PC-9 (cell line): ENCODE measurements at regions not wholly inside any gene's neighbourhood (a gene's known extent, or its start where the extent isn't known, plus 50 kb on each side); places are given as distances from the start of the nearest gene placed in this dataset.

ENCODE experiments used
- BruUV-seq: library from RNA; stranded (reverse); fragments of 400-500 nt; replicated peaks from 2 replicates; lab custom pipeline; 2021; lab: Mats Ljungman, UMichigan
- CTCF ChIA-PET: fragments of 300-600 bp; sonication (Branson Sonifier 250); formaldehyde crosslinking; loops from one replicate; lab custom pipeline; 2022; ENCODE audit warnings: antibody characterized with exemption; lab: Charles Lee
- POLR2A ChIA-PET: fragments of 300-600 bp; sonication (Branson Sonifier 250); formaldehyde crosslinking; loops from one replicate; lab custom pipeline; 2022; ENCODE audit warnings: antibody characterized with exemption; ENCODE audit not compliant: unreplicated experiment; lab: Charles Lee
- DNase-seq, 2 experiments: peaks; one replicate each; pipeline versions ENCODE4 v3.0.0 to v3.0.0-alpha.2; 2015 to 2022; ENCODE audit warnings: mixed read lengths in 1 of 2
- H2AFZ ChIP-seq: fragments of 200-600 bp; sonication (generic); 2 replicates; pipeline ENCODE4 v1.8.1; 2017; ENCODE audit warnings: antibody characterized with exemption
- H3F3A ChIP-seq: fragments of 200-600 bp; sonication (generic); 2 replicates; pipeline ENCODE4 v1.8.1; 2017; ENCODE audit warnings: antibody characterized with exemption, mild to moderate bottlenecking, low read depth; ENCODE audit not compliant: insufficient read depth
- H3K27ac ChIP-seq: fragments of 200-600 bp; sonication (generic); 2 replicates; pipeline ENCODE4 v1.6.1; 2016; ENCODE audit warnings: mixed run types
- H3K27me3 ChIP-seq: fragments of 200-600 bp; sonication (generic); 2 replicates; pipeline ENCODE4 v1.6.1; 2016; ENCODE audit warnings: low read depth, mixed run types; ENCODE audit not compliant: insufficient read depth
- H3K36me3 ChIP-seq: fragments of 200-600 bp; sonication (generic); 2 replicates; pipeline ENCODE4 v1.6.1; 2016; ENCODE audit warnings: low read depth, mixed run types
- H3K4me1 ChIP-seq: fragments of 200-600 bp; sonication (generic); replicated peaks from 2 replicates; pipeline ENCODE4 v1.6.1; 2016; ENCODE audit warnings: mixed run types; ENCODE audit not compliant: insufficient read depth
- H3K4me2 ChIP-seq: fragments of 200-600 bp; sonication (generic); 2 replicates; pipeline ENCODE4 v1.6.1; 2017; ENCODE audit warnings: mixed run types
- H3K4me3 ChIP-seq: fragments of 200-600 bp; sonication (generic); 2 replicates; pipeline ENCODE4 v1.6.1; 2016; ENCODE audit warnings: mixed run types
- H3K79me2 ChIP-seq: fragments of 200-600 bp; sonication (generic); 2 replicates; pipeline ENCODE4 v1.6.1; 2017; ENCODE audit warnings: low read depth, mixed run types
- H3K9me2 ChIP-seq: fragments of 200-600 bp; sonication (generic); 2 replicates; pipeline ENCODE4 v1.8.1; 2017; ENCODE audit warnings: mild to moderate bottlenecking; ENCODE audit not compliant: insufficient read depth
- H3K9me3 ChIP-seq: fragments of 200-600 bp; sonication (generic); 2 replicates; pipeline ENCODE4 v1.8.1; 2016; ENCODE audit warnings: low read depth; ENCODE audit not compliant: insufficient read depth
- H4K20me1 ChIP-seq: fragments of 200-600 bp; sonication (generic); 2 replicates; pipeline ENCODE4 v1.8.1; 2017; ENCODE audit not compliant: insufficient read depth
- EZH2 ChIP-seq: fragments of 200-600 bp; sonication (generic); IDR thresholded peaks from 2 replicates; pipeline ENCODE4 v1.8.0; 2017; ENCODE audit warnings: antibody characterized with exemption, low read depth
- intact Hi-C: fragments of 100-400 bp; cut with micrococcal nuclease; formaldehyde crosslinking; loops from one replicate; pipeline ENCODE4 v1.10.0; 2022; ENCODE audit not compliant: unreplicated experiment
- TF ChIP-seq, protein P1 (sequence below): fragments of 200-600 bp; sonication (generic); conservative IDR thresholded peaks from 2 replicates; pipeline ENCODE4 v1.6.1; 2017; ENCODE audit warnings: mixed run types, antibody characterized with exemption, mild to moderate bottlenecking, moderate library complexity

DNA sequence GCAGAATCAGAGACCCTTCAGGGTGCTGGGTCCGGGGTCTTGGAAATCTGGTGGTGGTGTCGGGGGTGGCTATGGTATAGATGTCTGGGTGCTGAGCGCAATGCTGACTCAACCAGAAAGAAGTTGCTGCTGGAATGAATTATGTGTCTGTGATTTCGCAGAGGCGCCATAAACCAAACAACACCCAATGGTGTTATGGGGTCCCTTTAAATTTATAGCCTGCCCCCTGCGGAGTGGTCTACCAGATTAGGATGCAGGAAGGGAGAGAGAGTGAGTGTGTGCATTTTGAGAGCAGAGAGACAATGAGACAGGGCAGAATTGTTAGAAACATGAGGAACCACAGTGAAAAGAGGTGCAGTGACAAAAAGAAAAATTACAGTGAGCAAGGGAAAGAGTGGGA, 100.7 kb upstream of the CDH11 start:
- Histone ChIP-seq H3K9me3 (no peaks in the 10 kb centered on the region), H3K4me1 (no peaks in the 10 kb centered on the region), H3K36me3 (no peaks in the 10 kb centered on the region), H3F3A (no peaks in the 10 kb centered on the region), H3K27ac (no peak overlapping the region), H3K4me2 (no peak overlapping the region), H4K20me1 (no peaks in the 10 kb centered on the region), H3K79me2 (no peaks in the 10 kb centered on the region), H3K27me3 (no peaks in the 10 kb centered on the region), H3K4me3 (no peak overlapping the region), H3K9me2 (no peaks in the 10 kb centered on the region), H2AFZ (no peak overlapping the region)
- intact Hi-C loops, result no loop called here
- CTCF ChIA-PET, result no interaction called here
- BruUV-seq, result no TSS peak
- TF ChIP-seq EZH2, result no peak
- TF ChIP-seq, protein P1, sequence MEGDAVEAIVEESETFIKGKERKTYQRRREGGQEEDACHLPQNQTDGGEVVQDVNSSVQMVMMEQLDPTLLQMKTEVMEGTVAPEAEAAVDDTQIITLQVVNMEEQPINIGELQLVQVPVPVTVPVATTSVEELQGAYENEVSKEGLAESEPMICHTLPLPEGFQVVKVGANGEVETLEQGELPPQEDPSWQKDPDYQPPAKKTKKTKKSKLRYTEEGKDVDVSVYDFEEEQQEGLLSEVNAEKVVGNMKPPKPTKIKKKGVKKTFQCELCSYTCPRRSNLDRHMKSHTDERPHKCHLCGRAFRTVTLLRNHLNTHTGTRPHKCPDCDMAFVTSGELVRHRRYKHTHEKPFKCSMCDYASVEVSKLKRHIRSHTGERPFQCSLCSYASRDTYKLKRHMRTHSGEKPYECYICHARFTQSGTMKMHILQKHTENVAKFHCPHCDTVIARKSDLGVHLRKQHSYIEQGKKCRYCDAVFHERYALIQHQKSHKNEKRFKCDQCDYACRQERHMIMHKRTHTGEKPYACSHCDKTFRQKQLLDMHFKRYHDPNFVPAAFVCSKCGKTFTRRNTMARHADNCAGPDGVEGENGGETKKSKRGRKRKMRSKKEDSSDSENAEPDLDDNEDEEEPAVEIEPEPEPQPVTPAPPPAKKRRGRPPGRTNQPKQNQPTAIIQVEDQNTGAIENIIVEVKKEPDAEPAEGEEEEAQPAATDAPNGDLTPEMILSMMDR, result no peak
- POLR2A ChIA-PET, result no interaction called here
- DNase-seq, result no peak

DNA sequence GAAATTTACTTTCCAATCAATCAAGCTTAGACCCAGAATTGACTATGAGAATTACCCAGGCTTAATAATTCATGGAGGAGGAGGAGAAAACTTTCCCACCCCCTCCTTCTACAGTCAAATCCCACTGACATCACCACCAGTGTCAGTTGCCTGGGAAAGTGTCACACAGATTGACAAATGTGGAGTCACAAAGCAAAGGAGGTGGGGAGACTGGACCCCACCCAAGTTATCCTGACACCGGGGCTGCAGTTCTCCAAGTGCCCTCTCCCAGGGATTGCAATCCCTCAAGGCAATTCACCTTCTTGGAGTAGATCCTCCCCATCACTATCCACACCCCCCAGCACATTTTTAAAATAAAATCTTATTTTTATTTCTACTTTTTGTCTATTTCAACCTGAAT, 100.2 kb upstream of the CDH11 start:
- Histone ChIP-seq H2AFZ (no peak overlapping the region), H3K27me3 (no peaks in the 10 kb centered on the region), H3K4me2 (no peak overlapping the region), H4K20me1 (no peaks in the 10 kb centered on the region), H3K4me1 (no peaks in the 10 kb centered on the region), H3K79me2 (no peaks in the 10 kb centered on the region), H3K27ac (no peak overlapping the region), H3K4me3 (no peak overlapping the region), H3F3A (no peaks in the 10 kb centered on the region), H3K36me3 (no peaks in the 10 kb centered on the region), H3K9me2 (no peaks in the 10 kb centered on the region), H3K9me3 (no peaks in the 10 kb centered on the region)
- CTCF ChIA-PET, result no interaction called here
- no TSS peak for BruUV-seq
- intact Hi-C loops, result no loop called here
- TF ChIP-seq, protein P1, result no peak
- TF ChIP-seq EZH2, result no peak
- no peak for DNase-seq
- POLR2A ChIA-PET, result no interaction called here

DNA sequence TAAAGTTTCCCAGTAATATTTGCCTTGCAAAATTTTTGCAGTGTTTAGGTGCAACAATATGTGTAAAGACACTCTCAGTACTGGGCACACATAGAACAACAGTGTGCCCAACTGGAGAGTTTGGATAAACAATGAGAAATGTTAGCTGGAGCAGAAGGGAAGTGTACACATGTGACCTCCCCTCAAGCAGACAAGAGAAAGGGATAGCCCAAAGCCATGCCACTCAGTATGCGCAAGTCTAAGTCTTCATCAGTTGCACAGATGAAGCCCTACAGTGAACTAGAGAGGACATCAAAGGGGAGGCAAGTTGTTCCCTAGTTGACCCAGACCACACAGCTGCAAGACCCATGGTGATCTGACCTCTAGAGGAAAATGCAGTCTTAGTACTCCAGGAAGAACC, 97.9 kb upstream of the CDH11 start:
- H3K36me3 ChIP-seq, result no peaks in the 10 kb centered on the region
- no peaks in the 10 kb centered on the region for H3K27me3 ChIP-seq
- no peaks in the 10 kb centered on the region for H3K4me1 ChIP-seq
- TF ChIP-seq, protein P1, result no peak
- TF ChIP-seq EZH2, result no peak
- H3K9me2 ChIP-seq, result no peaks in the 10 kb centered on the region
- H3K4me3 ChIP-seq, result no peak overlapping the region
- no peak overlapping the region for H3K4me2 ChIP-seq
- CTCF ChIA-PET, result no interaction called here
- no peaks in the 10 kb centered on the region for H3F3A ChIP-seq
- no peak for DNase-seq
- H2AFZ ChIP-seq, result no peak overlapping the region
- intact Hi-C loops, result no loop called here
- no peaks in the 10 kb centered on the region for H3K79me2 ChIP-seq
- no peaks in the 10 kb centered on the region for H3K9me3 ChIP-seq
- no TSS peak for BruUV-seq
- no peaks in the 10 kb centered on the region for H4K20me1 ChIP-seq
- POLR2A ChIA-PET, result no interaction called here
- no peak overlapping the region for H3K27ac ChIP-seq
